Nephron progenitor cell (in vitro differentiated cells): ENCODE measurements at regions not wholly inside any gene's neighbourhood (a gene's known extent, or its start where the extent isn't known, plus 50 kb on each side); places are given as distances from the start of the nearest gene placed in this dataset.
A peak's percentile ranks its signal among the peaks of the same experiment; 100 is the strongest.

ENCODE experiments used
- DNase-seq: peaks from one replicate; pipeline ENCODE4 v3.0.0; 2021
- H3K27ac Mint-ChIP-seq: 2 replicates; pipeline ENCODE4 v1.8.0; 2021; ENCODE audit warnings: mild to moderate bottlenecking, moderate library complexity, mixed read lengths
- H3K27me3 Mint-ChIP-seq: 2 replicates; pipeline ENCODE4 v1.8.0; 2021; ENCODE audit warnings: mild to moderate bottlenecking, low read depth, mixed read lengths; ENCODE audit not compliant: poor library complexity
- H3K36me3 Mint-ChIP-seq: 2 replicates; pipeline ENCODE4 v1.8.0; 2021; ENCODE audit warnings: low read depth, mixed read lengths
- H3K4me1 Mint-ChIP-seq: 2 replicates; pipeline ENCODE4 v1.8.0; 2021; ENCODE audit warnings: mixed read lengths
- H3K4me3 Mint-ChIP-seq: 2 replicates; pipeline ENCODE4 v1.8.0; 2021; ENCODE audit warnings: mild to moderate bottlenecking, moderate library complexity, mixed read lengths
- H3K9me3 Mint-ChIP-seq: 2 replicates; pipeline ENCODE4 v1.8.0; 2021; ENCODE audit warnings: mild to moderate bottlenecking, moderate library complexity, mixed read lengths
- CTCF ChIP-seq: fragments of 200-600 bp; sonication (generic); IDR thresholded peaks from 2 replicates; pipeline ENCODE4 v1.5.0; 2021; ENCODE audit warnings: antibody characterized with exemption

DNA sequence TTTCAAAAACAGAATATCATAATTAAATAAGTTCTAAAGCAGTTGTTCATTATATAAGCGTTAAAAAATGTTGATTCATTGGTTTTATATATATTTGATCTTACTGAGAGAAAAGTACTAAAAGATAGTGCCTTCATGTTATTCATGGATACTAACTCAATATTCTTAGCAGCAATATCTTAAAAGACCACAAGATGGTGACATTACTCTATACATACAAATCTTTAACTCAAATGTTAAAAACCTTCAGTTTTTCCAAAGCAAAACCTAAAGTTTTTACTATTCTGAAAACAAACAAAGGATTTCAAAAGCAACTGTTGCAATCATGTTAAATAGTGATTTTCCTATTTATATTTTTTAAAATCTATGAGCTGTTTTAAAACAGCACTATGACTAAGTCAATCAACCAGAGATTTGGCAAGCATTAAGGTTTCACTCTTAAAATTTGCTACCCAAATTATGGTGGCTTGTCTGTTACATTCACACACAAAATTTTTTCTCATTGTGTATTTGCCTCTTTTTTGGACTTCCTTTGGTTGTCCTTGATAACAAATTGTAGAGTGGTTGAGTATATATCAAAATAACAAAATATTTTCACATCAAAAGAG is 50.1 kb upstream of the RERGL start:
- H3K4me1 Mint-ChIP-seq = peaks cover 3% of the 10 kb centered on the region
- H3K27ac Mint-ChIP-seq = no peak overlapping the region
- H3K36me3 Mint-ChIP-seq = no peaks in the 10 kb centered on the region
- no peak overlapping the region for H3K4me3 Mint-ChIP-seq
- no peaks in the 10 kb centered on the region for H3K27me3 Mint-ChIP-seq
- peak; percentile 72 for TF ChIP-seq CTCF
- no peaks in the 10 kb centered on the region for H3K9me3 Mint-ChIP-seq
- DNase-seq = no peak
